T-helper 1 cell treated with Interleukin-12 subunit alpha and Interleukin-12 subunit beta and Interleukin-4 antibody, amounts not matched to agents 30 ng/mL and 1 ng/mL, for 36 hours (primary cell): ENCODE measurements at regions not wholly inside any gene's neighbourhood (a gene's known extent, or its start where the extent isn't known, plus 50 kb on each side); places are given as distances from the start of the nearest gene placed in this dataset.
"Not testable (repeated sequence)": the region's sequence is repeated elsewhere in the genome, so short reads cannot be mapped to it uniquely, and the experiment has no call there.

Experiments
- intact Hi-C: fragments of 100-400 bp; cut with micrococcal nuclease; formaldehyde crosslinking; loops from one replicate; pipeline ENCODE4 v1.15.1; 2024

DNA sequence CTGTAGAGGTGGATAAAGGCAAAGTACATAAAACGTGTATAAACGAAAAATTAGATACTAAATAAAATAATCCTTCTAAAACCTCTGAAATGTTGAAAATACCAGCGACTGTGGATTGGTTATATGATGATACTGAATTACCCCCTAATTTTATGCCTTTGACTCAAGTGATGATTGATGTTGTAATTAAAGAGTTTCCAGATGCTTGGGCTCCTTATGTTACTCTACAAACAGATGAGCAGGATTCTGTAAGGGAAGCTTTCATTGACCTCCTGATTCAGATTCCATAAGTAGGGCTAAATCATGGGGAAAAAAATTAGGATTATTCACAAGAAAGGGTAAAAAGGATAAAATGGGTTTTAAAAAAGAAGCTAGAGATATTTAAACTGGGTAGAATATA is 418.2 kb upstream of the SLC39A10 start:
- intact Hi-C loops, result no loop called here

DNA sequence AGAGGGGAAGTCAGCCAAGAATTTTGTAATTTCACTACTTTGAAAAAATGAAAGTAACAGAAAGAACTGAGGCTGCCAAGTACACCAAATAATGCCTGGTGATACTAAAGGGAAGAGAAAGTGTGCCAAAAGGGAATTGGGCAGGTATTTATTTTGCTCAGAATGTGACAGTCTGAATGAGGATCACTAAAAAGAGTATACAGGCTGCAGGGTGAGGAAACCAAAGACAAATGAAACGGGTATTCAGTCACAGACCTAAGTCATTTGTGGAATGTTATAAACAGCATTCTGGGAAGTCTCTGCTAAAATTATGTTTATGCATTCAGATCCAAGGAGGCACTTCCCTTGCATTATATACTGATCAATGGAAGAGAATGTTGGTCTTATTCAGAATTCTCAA is 418.6 kb upstream of the SLC39A10 start:
- intact Hi-C loops, result no loop called here

- intact Hi-C loops, result not testable (repeated sequence)
These were observed 428.5 kb upstream of the SLC39A10 start for GRCh38 chr2:195228547-195228946.

DNA sequence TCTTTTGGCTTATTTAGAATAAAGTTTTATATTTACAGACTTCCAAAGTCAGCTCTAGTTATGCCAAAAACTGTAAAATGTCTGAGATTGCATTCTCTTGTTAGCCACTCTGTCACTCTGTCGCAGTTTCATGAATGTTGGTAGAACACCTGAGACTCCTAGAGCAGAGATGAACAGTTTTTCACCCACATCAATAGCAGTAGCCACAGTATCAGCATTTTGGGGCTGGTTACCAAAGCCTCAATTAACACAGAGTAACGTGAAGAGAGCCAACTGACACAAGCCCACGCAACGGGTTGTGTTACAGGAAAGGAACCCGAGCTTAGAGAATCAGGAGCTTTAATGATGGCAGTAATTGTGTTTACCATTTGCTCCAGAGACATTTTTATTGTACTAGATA is 443.0 kb upstream of the SLC39A10 start:
- intact Hi-C loops, result no loop called here

- intact Hi-C loops, result no loop called here
These were observed 444.4 kb upstream of the SLC39A10 start for GRCh38 chr2:195212586-195212985.

- intact Hi-C loops, result loop anchor here (2.0 kb wide), 1 partner anchor 458 kb away; no protein-coding TSS in a partner anchor
These were observed 454.7 kb upstream of the SLC39A10 start for GRCh38 chr2:195202163-195202845.

DNA sequence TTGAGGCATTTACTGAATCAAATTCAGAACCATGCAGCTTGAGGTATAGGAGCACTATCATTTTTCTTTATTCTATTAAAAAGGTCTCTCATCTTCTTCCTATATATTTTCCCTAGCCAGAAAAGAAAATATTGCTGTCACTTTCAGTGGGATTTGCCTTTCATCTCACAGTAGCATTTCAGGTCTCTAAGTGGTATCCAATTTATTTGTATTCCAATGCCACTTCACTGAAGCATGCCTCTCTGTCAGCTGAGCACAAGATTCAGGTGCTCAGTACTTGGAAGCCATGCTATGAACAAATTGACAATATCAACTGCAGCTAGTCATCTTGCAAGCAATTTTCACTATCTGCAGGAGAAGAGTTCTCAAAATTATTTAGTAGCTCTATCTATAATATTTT is 457.2 kb upstream of the SLC39A10 start:
- intact Hi-C loops, result no loop called here

DNA sequence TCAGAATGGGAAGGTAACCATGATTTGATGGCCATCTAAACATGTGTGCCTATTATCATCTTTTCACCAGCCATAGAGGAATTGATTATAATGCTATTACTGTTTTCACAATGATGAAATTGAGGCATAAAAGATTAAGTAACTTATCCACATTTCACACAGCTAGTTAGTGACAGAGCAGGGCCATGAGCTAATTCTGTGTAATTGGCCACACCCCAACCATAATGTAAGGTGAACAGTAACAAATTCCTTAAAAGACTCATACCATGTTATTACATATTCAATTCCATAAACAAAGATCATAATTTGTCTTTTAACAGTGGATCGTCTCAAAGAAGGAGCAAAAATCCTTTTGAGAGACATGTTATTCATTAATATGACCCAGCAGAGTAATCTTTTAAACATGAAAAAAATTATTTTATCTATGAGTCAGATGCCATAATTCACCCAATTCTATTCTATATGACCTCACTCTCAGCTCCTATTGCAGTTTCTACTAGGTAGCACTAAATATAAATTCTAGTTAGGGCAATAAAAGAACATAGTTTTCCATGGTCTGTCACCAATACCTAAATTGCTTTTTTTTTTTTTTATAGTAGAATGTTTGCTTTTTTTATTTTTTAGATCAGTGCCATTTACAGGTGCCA is 475.8 kb upstream of the SLC39A10 start:
- intact Hi-C loops, result no loop called here

GRCh38 chr2:195168369-195168768 is 488.7 kb upstream of the SLC39A10 start:
- intact Hi-C loops, result no loop called here

GRCh38 chr2:195164930-195165329 is 492.1 kb upstream of the SLC39A10 start:
- intact Hi-C loops, result no loop called here

DNA sequence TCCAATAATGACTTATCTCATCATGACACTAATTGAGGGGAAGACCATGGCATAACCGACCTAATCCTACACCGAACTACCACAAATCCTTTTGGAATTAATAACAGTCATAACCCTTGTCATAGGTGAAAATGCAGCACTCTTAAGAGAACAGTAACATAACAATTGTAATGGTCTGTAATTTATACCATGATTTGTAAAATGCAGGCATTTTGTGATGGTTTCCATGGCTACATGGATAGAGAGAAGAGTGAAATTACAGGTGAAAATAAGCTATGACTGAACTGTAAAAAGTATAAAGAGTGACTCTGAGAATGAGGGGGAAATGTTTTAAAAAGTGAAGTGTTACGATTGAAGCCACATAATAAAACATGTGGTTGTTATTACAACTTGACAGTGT is 494.1 kb upstream of the SLC39A10 start:
- intact Hi-C loops, result no loop called here

GRCh38 chr2:195162194-195162593 is 494.8 kb upstream of the SLC39A10 start:
- intact Hi-C loops, result no loop called here

- intact Hi-C loops, result no loop called here
These were observed 496.1 kb upstream of the SLC39A10 start for GRCh38 chr2:195160963-195161362.

DNA sequence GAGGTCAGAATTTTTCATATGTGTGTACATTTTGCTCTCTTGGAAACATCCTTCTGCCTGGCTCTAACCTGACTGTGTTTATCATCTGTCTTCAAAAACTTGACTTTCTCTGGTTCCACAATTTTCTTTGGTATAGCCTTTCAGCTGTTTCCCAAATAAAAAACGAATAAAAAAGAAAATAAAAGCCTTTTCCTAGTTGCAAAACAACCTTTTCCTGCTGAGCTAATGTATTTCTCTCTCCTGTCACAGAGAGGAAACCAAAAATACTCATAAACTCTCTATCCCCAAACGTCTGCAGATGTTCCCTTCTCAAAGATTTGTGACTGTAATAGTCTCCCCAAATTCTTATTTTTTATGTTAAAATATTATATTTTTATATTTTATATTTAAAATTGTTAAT is 505.3 kb upstream of the SLC39A10 start:
- intact Hi-C loops, result no loop called here

GRCh38 chr2:195150819-195151218 is 506.2 kb upstream of the SLC39A10 start:
- intact Hi-C loops, result no loop called here

DNA sequence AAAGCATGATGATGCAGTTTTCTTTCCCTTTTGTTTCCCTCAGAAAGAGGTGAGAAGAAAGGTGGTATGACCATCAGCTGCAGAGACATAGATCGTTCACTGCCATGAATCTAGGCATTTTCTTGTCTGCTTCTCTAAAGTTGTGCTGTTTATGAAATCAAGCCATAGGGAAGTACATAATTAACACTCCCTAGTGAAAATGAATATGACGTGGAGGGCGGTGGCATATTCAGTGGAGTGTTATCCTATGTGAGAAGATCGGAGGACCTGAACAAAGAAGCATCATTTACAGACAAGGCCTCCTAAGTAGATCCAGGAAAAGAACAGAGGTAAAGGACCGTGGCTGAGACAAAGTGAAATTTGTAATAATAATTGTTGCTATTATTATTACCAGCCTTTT is 509.0 kb upstream of the SLC39A10 start:
- intact Hi-C loops, result no loop called here

- intact Hi-C loops, result no loop called here
These were observed 510.1 kb upstream of the SLC39A10 start for GRCh38 chr2:195146761-195147541.

GRCh38 chr2:195138435-195138834 is 518.6 kb upstream of the SLC39A10 start:
- intact Hi-C loops, result no loop called here

DNA sequence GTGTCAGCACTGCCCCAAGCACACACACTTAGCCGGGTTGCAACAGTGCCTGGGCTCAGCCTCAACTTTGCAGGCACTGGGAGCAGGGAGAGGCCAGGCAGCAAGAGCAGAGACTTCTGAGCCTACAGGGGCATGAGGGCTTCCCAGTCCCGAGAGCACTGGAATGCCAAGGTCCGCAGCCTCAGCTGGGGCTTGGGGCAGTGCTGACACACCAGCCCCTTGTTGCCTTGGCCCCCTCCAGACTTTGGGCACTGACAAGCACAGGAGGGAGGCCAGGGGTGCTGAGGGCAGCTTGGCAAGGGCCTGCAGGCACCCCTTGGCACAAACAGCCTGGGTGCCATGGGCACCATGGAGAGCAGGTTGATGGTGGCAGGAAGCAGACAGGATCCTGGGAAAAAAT is 531.1 kb upstream of the SLC39A10 start:
- intact Hi-C loops, result not testable (repeated sequence)

GRCh38 chr2:195124391-195125079 is 532.5 kb upstream of the SLC39A10 start:
- intact Hi-C loops, result no loop called here

- intact Hi-C loops, result no loop called here
These were observed 534.4 kb upstream of the SLC39A10 start for GRCh38 chr2:195122653-195123052.

GRCh38 chr2:195121341-195121740 is 535.7 kb upstream of the SLC39A10 start:
- intact Hi-C loops, result no loop called here
